OCI-LY1 (cell line): ENCODE measurements at regions not wholly inside any gene's neighbourhood (a gene's known extent, or its start where the extent isn't known, plus 50 kb on each side); places are given as distances from the start of the nearest gene placed in this dataset.

Experiments used
- H2AFZ ChIP-seq: fragments of 200-600 bp; sonication (generic), shearing (Covaris generic); 2 replicates; pipeline ENCODE4 v1.6.0; 2014; ENCODE audit warnings: antibody characterized with exemption, mild to moderate bottlenecking, low read length
- H3F3A ChIP-seq: fragments of 200-600 bp; sonication (generic), shearing (Covaris generic); 2 replicates; pipeline ENCODE4 v1.6.0; 2014; ENCODE audit warnings: mild to moderate bottlenecking, antibody characterized with exemption, low read length, moderate library complexity; ENCODE audit not compliant: insufficient read depth
- H3K27ac ChIP-seq: fragments of 200-600 bp; sonication (generic); 2 replicates; pipeline ENCODE4 v1.5.1; 2014; ENCODE audit warnings: low read length, mixed run types, mild to moderate bottlenecking, low read depth; ENCODE audit not compliant: poor library complexity, severe bottlenecking
- H3K27me3 ChIP-seq: fragments of 200-600 bp; sonication (generic); 2 replicates; pipeline ENCODE4 v1.6.0; 2014; ENCODE audit warnings: antibody characterized with exemption, mild to moderate bottlenecking, low read length, moderate library complexity; ENCODE audit not compliant: insufficient read depth
- H3K36me3 ChIP-seq: fragments of 200-600 bp; sonication (generic); 2 replicates; pipeline ENCODE4 v1.6.1; 2014; ENCODE audit warnings: mild to moderate bottlenecking, antibody characterized with exemption, low read length, moderate library complexity, mixed read lengths; ENCODE audit not compliant: insufficient read depth
- H3K4me1 ChIP-seq: fragments of 200-600 bp; sonication (generic); 2 replicates; pipeline ENCODE4 v1.5.1; 2014; ENCODE audit warnings: mild to moderate bottlenecking, low read length, moderate library complexity; ENCODE audit not compliant: insufficient read depth, severe bottlenecking
- H3K4me2 ChIP-seq: fragments of 200-600 bp; sonication (generic), shearing (Covaris generic); 2 replicates; pipeline ENCODE4 v1.6.1; 2014; ENCODE audit warnings: low read length
- H3K4me3 ChIP-seq: fragments of 200-600 bp; sonication (generic); 2 replicates; pipeline ENCODE4 v1.5.1; 2014; ENCODE audit warnings: low read length, low read depth, mild to moderate bottlenecking, mixed read lengths; ENCODE audit not compliant: poor library complexity, severe bottlenecking
- H3K79me2 ChIP-seq: fragments of 200-600 bp; shearing (Covaris generic); 2 replicates; pipeline ENCODE4 v1.6.1; 2016; ENCODE audit warnings: mixed run types, low read length, mixed read lengths; ENCODE audit not compliant: insufficient read depth
- H3K9ac ChIP-seq: fragments of 200-600 bp; sonication (generic), shearing (Covaris generic); 2 replicates; pipeline ENCODE4 v1.6.1; 2014; ENCODE audit warnings: mild to moderate bottlenecking, low read length, mixed read lengths
- H3K9me2 ChIP-seq: fragments of 200-600 bp; sonication (generic), shearing (Covaris generic); 2 replicates; pipeline ENCODE4 v1.6.1; 2014; ENCODE audit warnings: low read depth, mild to moderate bottlenecking, low read length, mixed read lengths
- H3K9me3 ChIP-seq: fragments of 200-600 bp; shearing (Covaris generic); 2 replicates; pipeline ENCODE4 v1.6.1; 2014; ENCODE audit warnings: low read length, mixed read lengths
- H4K20me1 ChIP-seq: fragments of 200-600 bp; sonication (generic), shearing (Covaris generic); 2 replicates; pipeline ENCODE4 v1.6.0; 2016; ENCODE audit warnings: mild to moderate bottlenecking, low read length; ENCODE audit not compliant: insufficient read depth
- EZH2 ChIP-seq: fragments of 200-600 bp; sonication (generic), shearing (Covaris generic); IDR thresholded peaks from 2 replicates; pipeline ENCODE4 v1.8.0; 2017; ENCODE audit warnings: borderline replicate concordance, mixed run types, mild to moderate bottlenecking, antibody characterized with exemption, low read length, moderate library complexity, mixed read lengths
- TF ChIP-seq, protein P1 (sequence below): fragments of 200-600 bp; sonication (generic), shearing (Covaris generic); IDR thresholded peaks from 2 replicates; pipeline ENCODE4 v1.5.1; 2017; ENCODE audit warnings: mild to moderate bottlenecking, antibody characterized with exemption, low read length, moderate library complexity, mixed read lengths

DNA sequence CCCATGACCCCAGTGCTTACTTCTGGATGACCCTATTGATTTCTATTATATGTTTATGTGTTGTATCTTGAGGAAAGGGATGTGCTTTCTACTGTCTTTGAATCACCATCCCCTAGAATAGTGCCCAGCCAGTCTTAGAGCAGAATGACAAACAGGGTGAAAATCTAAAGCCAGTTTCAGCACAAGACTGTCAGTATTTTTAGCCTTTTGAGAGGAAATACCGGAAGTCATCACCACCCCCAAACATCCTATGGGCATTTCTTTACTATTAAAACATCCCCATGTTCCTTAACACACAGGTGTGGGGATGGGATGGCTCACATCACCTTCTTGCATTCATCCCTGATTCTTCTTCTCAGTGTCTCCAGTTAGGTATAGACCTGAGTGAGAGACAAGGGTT, 52.1 kb upstream of the UBE2L5 start:
- Histone ChIP-seq H3K4me3 (no peak overlapping the region), H3K9ac (peak overlapping the region; percentile 71; the same call in 1 of the 2 replicates), H2AFZ (no peak overlapping the region), H3F3A (peaks cover 10% of the 10 kb centered on the region), H4K20me1 (no peaks in the 10 kb centered on the region), H3K9me2 (no peaks in the 10 kb centered on the region), H3K79me2 (no peaks in the 10 kb centered on the region), H3K9me3 (no peaks in the 10 kb centered on the region), H3K27me3 (no peaks in the 10 kb centered on the region), H3K27ac (peak overlapping the region; percentile 100), H3K4me1 (peaks cover 53% of the 10 kb centered on the region), H3K4me2 (peak overlapping the region; percentile 91; the same call in 1 of the 2 replicates), H3K36me3 (peaks cover 77% of the 10 kb centered on the region)
- TF ChIP-seq, protein P1, sequence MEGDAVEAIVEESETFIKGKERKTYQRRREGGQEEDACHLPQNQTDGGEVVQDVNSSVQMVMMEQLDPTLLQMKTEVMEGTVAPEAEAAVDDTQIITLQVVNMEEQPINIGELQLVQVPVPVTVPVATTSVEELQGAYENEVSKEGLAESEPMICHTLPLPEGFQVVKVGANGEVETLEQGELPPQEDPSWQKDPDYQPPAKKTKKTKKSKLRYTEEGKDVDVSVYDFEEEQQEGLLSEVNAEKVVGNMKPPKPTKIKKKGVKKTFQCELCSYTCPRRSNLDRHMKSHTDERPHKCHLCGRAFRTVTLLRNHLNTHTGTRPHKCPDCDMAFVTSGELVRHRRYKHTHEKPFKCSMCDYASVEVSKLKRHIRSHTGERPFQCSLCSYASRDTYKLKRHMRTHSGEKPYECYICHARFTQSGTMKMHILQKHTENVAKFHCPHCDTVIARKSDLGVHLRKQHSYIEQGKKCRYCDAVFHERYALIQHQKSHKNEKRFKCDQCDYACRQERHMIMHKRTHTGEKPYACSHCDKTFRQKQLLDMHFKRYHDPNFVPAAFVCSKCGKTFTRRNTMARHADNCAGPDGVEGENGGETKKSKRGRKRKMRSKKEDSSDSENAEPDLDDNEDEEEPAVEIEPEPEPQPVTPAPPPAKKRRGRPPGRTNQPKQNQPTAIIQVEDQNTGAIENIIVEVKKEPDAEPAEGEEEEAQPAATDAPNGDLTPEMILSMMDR: no peak
- no peak for TF ChIP-seq EZH2

DNA sequence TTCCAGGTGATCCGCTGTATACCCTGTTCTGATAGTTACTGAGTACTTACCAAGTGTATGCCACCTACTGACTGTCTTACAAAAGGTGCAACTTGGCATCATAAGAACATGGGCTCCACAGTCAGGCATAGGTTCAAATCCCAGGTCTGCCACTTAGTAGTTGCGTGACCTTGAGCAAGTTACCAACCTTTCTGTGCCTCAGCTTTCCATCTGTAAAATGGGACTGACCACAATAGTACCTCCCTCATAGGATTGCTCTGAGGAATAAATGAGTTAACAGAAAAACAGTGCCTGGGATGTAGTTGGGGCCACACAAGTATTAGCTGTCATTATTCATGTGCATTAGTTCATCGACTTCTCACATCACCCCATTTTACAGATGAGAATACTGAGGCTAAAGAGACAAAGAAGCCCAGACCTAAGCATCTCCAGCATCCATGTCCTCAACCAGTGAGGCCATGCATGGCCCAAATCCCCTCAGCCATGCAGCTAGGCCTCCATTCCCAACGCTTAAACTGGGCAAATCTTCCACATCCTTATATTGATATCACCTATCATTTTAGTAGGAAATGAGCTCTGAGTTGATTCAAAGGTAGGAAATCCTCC, 51.3 kb upstream of the UBE2L5 start:
- no peak for TF ChIP-seq EZH2
- TF ChIP-seq, protein P1: no peak
- peaks cover 62% of the 10 kb centered on the region for H3K4me1 ChIP-seq
- H3K27me3 ChIP-seq: no peaks in the 10 kb centered on the region
- H3K9ac ChIP-seq: peak overlapping the region; percentile 71
- H3F3A ChIP-seq: peaks cover 10% of the 10 kb centered on the region
- H3K9me3 ChIP-seq: no peaks in the 10 kb centered on the region
- 0 out of 2 replicates have a peak, but pooled peaks cover 1% of the 10 kb centered on the region for H3K79me2 ChIP-seq
- no peaks in the 10 kb centered on the region for H3K9me2 ChIP-seq
- H3K27ac ChIP-seq: peak overlapping the region; percentile 100
- no peaks in the 10 kb centered on the region for H4K20me1 ChIP-seq
- H2AFZ ChIP-seq: no peak overlapping the region
- peak overlapping the region; percentile 35 for H3K4me3 ChIP-seq
- peak overlapping the region; percentile 91 for H3K4me2 ChIP-seq
- H3K36me3 ChIP-seq: peaks cover 69% of the 10 kb centered on the region

DNA sequence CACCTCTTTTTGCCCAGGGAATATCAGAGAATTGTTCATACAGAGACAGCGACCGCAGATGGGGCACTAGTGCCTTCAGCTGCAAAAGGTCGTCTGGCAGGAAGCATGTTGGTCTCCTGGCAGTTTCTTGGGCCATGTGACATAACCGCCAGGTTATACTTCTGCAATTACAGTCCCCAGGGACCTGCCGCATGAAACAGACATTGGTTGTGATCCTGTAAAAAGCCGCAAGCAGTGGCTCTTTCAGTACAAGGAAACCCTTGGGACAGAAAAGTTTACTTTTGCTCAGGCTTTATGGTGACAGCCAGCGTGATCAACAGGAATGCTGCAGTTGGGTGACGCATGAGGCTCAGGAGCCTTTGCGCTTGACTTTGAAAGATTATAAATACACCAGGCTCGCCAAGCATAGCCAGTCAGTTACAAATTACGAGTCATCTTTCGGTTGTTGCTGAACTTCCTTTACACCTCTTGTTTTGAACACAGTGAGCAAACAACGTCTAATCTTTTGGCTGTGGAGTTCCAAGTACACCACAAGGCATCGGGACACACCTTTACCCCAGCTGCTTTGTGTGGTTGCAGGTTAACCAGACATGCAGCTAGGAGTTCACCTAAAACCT, 50.5 kb upstream of the UBE2L5 start:
- H3K79me2 ChIP-seq: peaks cover 5% of the 10 kb centered on the region; the same call in 1 of the 2 replicates
- H4K20me1 ChIP-seq: no peaks in the 10 kb centered on the region
- no peaks in the 10 kb centered on the region for H3K9me3 ChIP-seq
- peaks cover 62% of the 10 kb centered on the region for H3K36me3 ChIP-seq
- H3K4me2 ChIP-seq: peak overlapping the region; percentile 91
- no peaks in the 10 kb centered on the region for H3K9me2 ChIP-seq
- H3K9ac ChIP-seq: peak overlapping the region; percentile 75
- H2AFZ ChIP-seq: no peak overlapping the region
- H3K27me3 ChIP-seq: no peaks in the 10 kb centered on the region
- H3F3A ChIP-seq: peaks cover 10% of the 10 kb centered on the region
- H3K27ac ChIP-seq: peak overlapping the region; percentile 100
- TF ChIP-seq, protein P1: no peak; the same call in 1 of the 2 replicates
- no peak for TF ChIP-seq EZH2
- peak overlapping the region; percentile 74 for H3K4me3 ChIP-seq
- peaks cover 69% of the 10 kb centered on the region for H3K4me1 ChIP-seq
